GM12878 (cell line): ENCODE measurements at regions not wholly inside any gene's neighbourhood (a gene's known extent, or its start where the extent isn't known, plus 50 kb on each side); places are given as distances from the start of the nearest gene placed in this dataset.

Experiments
- ATAC-seq: fragments of 200-7000 bp; cut with Tn5 transposase; 3 replicates; pipeline ENCODE4 v1.9.1; 2020; ENCODE audit warnings: mild to moderate bottlenecking, moderate library complexity
- BruUV-seq: library from RNA; stranded (reverse); fragments of 400-500 nt; replicated peaks from 2 replicates; lab custom pipeline; 2021; lab: Mats Ljungman, UMichigan
- CTCF ChIA-PET: fragments of 300-600 bp; sonication (Branson Sonifier 250); formaldehyde crosslinking; extraction: SDS; loops from one replicate; lab custom pipeline; 2021; ENCODE audit warnings: inconsistent platforms; lab: Yijun Ruan, JAX
- POLR2A ChIA-PET: fragments of 350-600 bp; formaldehyde crosslinking; extraction: SDS; loops from one replicate; lab custom pipeline; 2021; ENCODE audit warnings: inconsistent platforms; lab: Charles Lee
- RAD21 ChIA-PET: fragments of 300-600 bp; sonication (Branson Sonifier 250); formaldehyde crosslinking; loops from one replicate; lab custom pipeline; 2023; ENCODE audit warnings: antibody characterized with exemption; ENCODE audit not compliant: unreplicated experiment; lab: Charles Lee
- SMC1A ChIA-PET: fragments of 300-600 bp; sonication (Branson Sonifier 250); formaldehyde crosslinking; loops from one replicate; lab custom pipeline; 2023; ENCODE audit not compliant: unreplicated experiment, uncharacterized antibody; lab: Charles Lee
- DNase-seq: peaks from one replicate; pipeline ENCODE4 v3.0.0-alpha.2; 2011; ENCODE audit warnings: low read depth, low spot score
- FAIRE-seq: peaks from 3 replicates; lab custom pipeline; 2011; peaks lifted over from hg19 to GRCh38; lab: Jason Lieb, UNC
- H2AFZ ChIP-seq: 2 replicates; pipeline ENCODE4 v1.6.0; 2011; ENCODE audit warnings: low read depth, low read length, control low read depth; ENCODE audit not compliant: control insufficient read depth
- H3K27ac ChIP-seq: 2 replicates; pipeline ENCODE4 v1.5.1; 2011; ENCODE audit warnings: control low read depth; ENCODE audit not compliant: control insufficient read depth, insufficient read depth
- H3K27me3 ChIP-seq, 2 experiments: replicated peaks in 1 of 2; 2 replicates each; pipeline versions ENCODE4 v1.6.0 to v1.6.1; 2011; ENCODE audit warnings: low read length in 1 of 2; ENCODE audit not compliant: control insufficient read depth in 2 of 2, insufficient read depth in 2 of 2
- H3K36me3 ChIP-seq, 2 experiments: 2 replicates each; pipeline ENCODE4 v1.5.1; 2011; ENCODE audit warnings: low read length in 1 of 2; ENCODE audit not compliant: control insufficient read depth in 2 of 2, insufficient read depth in 2 of 2
- H3K4me1 ChIP-seq: 2 replicates; pipeline ENCODE4 v1.6.1; 2011; ENCODE audit warnings: mild to moderate bottlenecking, low read length, moderate library complexity, mixed read lengths; ENCODE audit not compliant: control insufficient read depth, insufficient read depth
- H3K4me2 ChIP-seq: 2 replicates; pipeline ENCODE4 v1.6.0; 2011; ENCODE audit warnings: control low read depth; ENCODE audit not compliant: control insufficient read depth, insufficient read depth
- H3K4me3 ChIP-seq: fragments of 200-600 bp; sonication (generic); 2 replicates; pipeline ENCODE4 v1.5.1; 2016
- H3K79me2 ChIP-seq: 2 replicates; pipeline ENCODE4 v1.6.0; 2011; ENCODE audit warnings: low read length; ENCODE audit not compliant: control insufficient read depth, insufficient read depth
- H3K9ac ChIP-seq: 2 replicates; pipeline ENCODE4 v1.8.0; 2011; ENCODE audit warnings: low read length, control low read depth, mixed read lengths; ENCODE audit not compliant: control insufficient read depth, insufficient read depth
- H3K9me3 ChIP-seq: replicated peaks from 3 replicates; pipeline ENCODE4 v1.5.1; 2011; ENCODE audit warnings: mild to moderate bottlenecking, low read length; ENCODE audit not compliant: control insufficient read depth, insufficient read depth
- H4K20me1 ChIP-seq: 2 replicates; pipeline ENCODE4 v1.6.0; 2011; ENCODE audit not compliant: control insufficient read depth, insufficient read depth
- E2F4 ChIP-seq: IDR thresholded peaks from 2 replicates; pipeline ENCODE4 v1.6.1; 2012; ENCODE audit warnings: low read depth, low read length, improper control_type of control experiment
- EP300 ChIP-seq, 2 experiments: fragments of 150-350 bp in 1 of 2; IDR thresholded peaks; 2 replicates each; pipeline ENCODE4 v1.6.1; 2011 to 2012; ENCODE audit warnings: low read depth in 2 of 2, low read length in 2 of 2, borderline replicate concordance in 1 of 2, improper control_type of control experiment in 1 of 2, inconsistent platforms in 1 of 2; ENCODE audit not compliant: control insufficient read depth in 1 of 2
- ETV6 ChIP-seq, 2 experiments: fragments of 450-650 bp in 1 of 2; IDR thresholded peaks in 1 of 2; conservative IDR thresholded peaks in 1 of 2; 2 replicates each; pipeline ENCODE4 v1.6.1; 2014; ENCODE audit warnings: antibody characterized with exemption in 1 of 2, borderline replicate concordance in 1 of 2, low read depth in 1 of 2, mild to moderate bottlenecking in 1 of 2, moderate library complexity in 1 of 2
- HDAC2 ChIP-seq: fragments of 200-600 bp; sonication (generic); IDR thresholded peaks from 2 replicates; pipeline ENCODE4 v1.6.1; 2017
- IRF5 ChIP-seq: fragments of 450-650 bp; IDR thresholded peaks from 2 replicates; pipeline ENCODE4 v1.6.1; 2017; ENCODE audit warnings: borderline replicate concordance
- KAT2A ChIP-seq: conservative IDR thresholded peaks from 2 replicates; pipeline ENCODE4 v1.6.1; 2011; ENCODE audit warnings: low read depth, low read length; ENCODE audit not compliant: control insufficient read depth
- KLF5 ChIP-seq: fragments of 450-650 bp; IDR thresholded peaks from 2 replicates; pipeline ENCODE4 v1.6.1; 2014; ENCODE audit warnings: mild to moderate bottlenecking; ENCODE audit not compliant: partially characterized antibody
- MXI1 ChIP-seq: fragments of 150-350 bp; IDR thresholded peaks from 2 replicates; pipeline ENCODE4 v1.6.1; 2011; ENCODE audit warnings: low read depth, mild to moderate bottlenecking, inconsistent platforms, low read length, improper control_type of control experiment
- MYC ChIP-seq: IDR thresholded peaks from 2 replicates; pipeline ENCODE4 v1.6.1; 2011; ENCODE audit warnings: mild to moderate bottlenecking, low read length, moderate library complexity, inconsistent platforms; ENCODE audit not compliant: insufficient read depth, insufficient replicate concordance, insufficient read length, severe bottlenecking
- RUNX3 ChIP-seq: IDR thresholded peaks from 2 replicates; pipeline ENCODE4 v1.6.1; 2012; ENCODE audit warnings: low read length, inconsistent platforms
- SMAD1 ChIP-seq: fragments of 450-650 bp; IDR thresholded peaks from 2 replicates; pipeline ENCODE4 v1.6.1; 2018; ENCODE audit warnings: mild to moderate bottlenecking, low read depth; ENCODE audit not compliant: partially characterized antibody
- TCF12 ChIP-seq: IDR thresholded peaks from 2 replicates; pipeline ENCODE4 v1.6.1; 2011; ENCODE audit warnings: low read depth, mild to moderate bottlenecking, low read length
- TCF3 ChIP-seq: IDR thresholded peaks from 2 replicates; pipeline ENCODE4 v1.6.1; 2012; ENCODE audit warnings: low read depth, mild to moderate bottlenecking, low read length, borderline replicate concordance; ENCODE audit not compliant: insufficient read depth
- ZNF622 ChIP-seq: fragments of 450-650 bp; IDR thresholded peaks from 2 replicates; pipeline ENCODE4 v1.6.1; 2017; ENCODE audit warnings: mild to moderate bottlenecking, inconsistent platforms
- WGBS: methylation state at CpG from one replicate; pipeline ENCODE4 v1.1.6; 2016; ENCODE audit warnings: low lambda C conversion rate; ENCODE audit not compliant: insufficient replicate concordance, insufficient coverage; ENCODE audit errors: missing lambda C conversion rate; 5-methylcytosine and 5-hydroxymethylcytosine counted together
- in situ Hi-C: fragments of 300-500 bp; cut with MboI; formaldehyde crosslinking; loops from 9 replicates; pipeline ENCODE4 v1.14.3; 2018; ENCODE audit warnings: mixed read lengths
- intact Hi-C: fragments of 100-400 bp; cut with micrococcal nuclease; formaldehyde crosslinking; loops from one replicate; pipeline ENCODE4 v1.14.2; 2022; ENCODE audit not compliant: unreplicated experiment
- TF ChIP-seq, protein P1 (sequence below): fragments of 450-650 bp; formaldehyde crosslinking; IDR thresholded peaks from 2 replicates; pipeline ENCODE4 v1.4.0; 2020; ENCODE audit warnings: mild to moderate bottlenecking, moderate library complexity
- TF ChIP-seq, protein P2 (sequence below): IDR thresholded peaks from 2 replicates; pipeline ENCODE4 v1.6.1; 2011; ENCODE audit warnings: low read depth, low read length, improper control_type of control experiment, borderline replicate concordance

DNA sequence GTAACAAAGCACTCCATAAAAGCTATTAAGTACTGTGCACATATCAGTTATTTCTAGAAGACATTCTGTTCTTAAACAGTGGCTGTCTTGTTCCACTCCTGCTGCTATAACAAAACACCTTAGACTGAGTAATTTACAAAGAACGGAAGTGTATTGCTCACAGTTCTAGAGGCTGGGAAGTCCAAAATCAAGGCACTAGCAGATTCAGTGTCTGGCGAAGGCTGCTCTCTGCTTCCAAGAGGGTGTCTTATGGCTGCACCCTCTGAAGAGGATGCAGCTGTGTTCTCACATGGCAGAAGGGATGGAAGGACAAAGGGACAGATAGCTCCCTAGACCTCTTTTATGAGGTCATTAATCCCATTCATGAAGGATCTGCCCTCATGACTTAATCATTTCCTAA is 424.2 kb upstream of the ZMIZ1 start:
- ChIA-PET CTCF (interaction anchor here (1.2 kb wide), 1 partner anchor 12 kb away, joined by 3 read pairs; no protein-coding TSS in a partner anchor), SMC1A (no interaction called here), POLR2A (no interaction called here), RAD21 (no interaction called here)
- no peaks in the 10 kb centered on the region for H3K4me1 ChIP-seq
- ATAC-seq (no peak), DNase-seq (no peak), FAIRE-seq (no peak)
- no peaks in the 10 kb centered on the region; the same call in 2 of the 3 replicates for H3K9me3 ChIP-seq
- WGBS: 43% methylated on average over 2 of the region's 2 CpGs
- no peaks in the 10 kb centered on the region; a peak in 1 of 4 replicates for H3K27me3 ChIP-seq
- H3K79me2 ChIP-seq: no peaks in the 10 kb centered on the region
- no peak overlapping the region for H3K27ac ChIP-seq
- H4K20me1 ChIP-seq: no peaks in the 10 kb centered on the region
- TF ChIP-seq TCF12 (no peak), ZNF622 (no peak), KLF5 (no peak), KAT2A (no peak), RUNX3 (no peak), IRF5 (no peak), MYC (no peak), TCF3 (no peak), MXI1 (no peak), EP300 (IDR thresholded peaks at IDR 0.05; ENCODE audit: borderline replicate concordance in 1 of 2, control insufficient read depth in 1 of 2, low read depth in 2 of 2, low read length in 2 of 2) (no peak), SMAD1 (no peak), E2F4 (no peak), HDAC2 (no peak), ETV6 (conservative IDR thresholded peaks at IDR 0.05 in 1 of 2, IDR thresholded peaks at IDR 0.05 in 1 of 2; ENCODE audit: borderline replicate concordance in 1 of 2, low read depth in 1 of 2) (no peak)
- TF ChIP-seq, protein P1, sequence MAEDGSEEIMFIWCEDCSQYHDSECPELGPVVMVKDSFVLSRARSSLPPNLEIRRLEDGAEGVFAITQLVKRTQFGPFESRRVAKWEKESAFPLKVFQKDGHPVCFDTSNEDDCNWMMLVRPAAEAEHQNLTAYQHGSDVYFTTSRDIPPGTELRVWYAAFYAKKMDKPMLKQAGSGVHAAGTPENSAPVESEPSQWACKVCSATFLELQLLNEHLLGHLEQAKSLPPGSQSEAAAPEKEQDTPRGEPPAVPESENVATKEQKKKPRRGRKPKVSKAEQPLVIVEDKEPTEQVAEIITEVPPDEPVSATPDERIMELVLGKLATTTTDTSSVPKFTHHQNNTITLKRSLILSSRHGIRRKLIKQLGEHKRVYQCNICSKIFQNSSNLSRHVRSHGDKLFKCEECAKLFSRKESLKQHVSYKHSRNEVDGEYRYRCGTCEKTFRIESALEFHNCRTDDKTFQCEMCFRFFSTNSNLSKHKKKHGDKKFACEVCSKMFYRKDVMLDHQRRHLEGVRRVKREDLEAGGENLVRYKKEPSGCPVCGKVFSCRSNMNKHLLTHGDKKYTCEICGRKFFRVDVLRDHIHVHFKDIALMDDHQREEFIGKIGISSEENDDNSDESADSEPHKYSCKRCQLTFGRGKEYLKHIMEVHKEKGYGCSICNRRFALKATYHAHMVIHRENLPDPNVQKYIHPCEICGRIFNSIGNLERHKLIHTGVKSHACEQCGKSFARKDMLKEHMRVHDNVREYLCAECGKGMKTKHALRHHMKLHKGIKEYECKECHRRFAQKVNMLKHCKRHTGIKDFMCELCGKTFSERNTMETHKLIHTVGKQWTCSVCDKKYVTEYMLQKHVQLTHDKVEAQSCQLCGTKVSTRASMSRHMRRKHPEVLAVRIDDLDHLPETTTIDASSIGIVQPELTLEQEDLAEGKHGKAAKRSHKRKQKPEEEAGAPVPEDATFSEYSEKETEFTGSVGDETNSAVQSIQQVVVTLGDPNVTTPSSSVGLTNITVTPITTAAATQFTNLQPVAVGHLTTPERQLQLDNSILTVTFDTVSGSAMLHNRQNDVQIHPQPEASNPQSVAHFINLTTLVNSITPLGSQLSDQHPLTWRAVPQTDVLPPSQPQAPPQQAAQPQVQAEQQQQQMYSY (CRISPR knock-in tag): no peak
- TF ChIP-seq, protein P2, sequence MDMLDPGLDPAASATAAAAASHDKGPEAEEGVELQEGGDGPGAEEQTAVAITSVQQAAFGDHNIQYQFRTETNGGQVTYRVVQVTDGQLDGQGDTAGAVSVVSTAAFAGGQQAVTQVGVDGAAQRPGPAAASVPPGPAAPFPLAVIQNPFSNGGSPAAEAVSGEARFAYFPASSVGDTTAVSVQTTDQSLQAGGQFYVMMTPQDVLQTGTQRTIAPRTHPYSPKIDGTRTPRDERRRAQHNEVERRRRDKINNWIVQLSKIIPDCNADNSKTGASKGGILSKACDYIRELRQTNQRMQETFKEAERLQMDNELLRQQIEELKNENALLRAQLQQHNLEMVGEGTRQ: no peak
- BruUV-seq: no TSS peak
- H3K4me2 ChIP-seq: no peak overlapping the region
- no peaks in the 10 kb centered on the region for H3K36me3 ChIP-seq
- intact Hi-C loops (no loop called here), in situ Hi-C loops (no loop called here)
- no peak overlapping the region for H2AFZ ChIP-seq
- no peak overlapping the region for H3K4me3 ChIP-seq
- no peak overlapping the region for H3K9ac ChIP-seq
